ENCODE measurements at regions not wholly inside any gene's neighbourhood (a gene's known extent, or its start where the extent isn't known, plus 50 kb on each side); places are given as distances from the start of the nearest gene placed in this dataset.

GRCh38 chr13:109345433-109345941 is 440.9 kb downstream of the IRS2 start:
- TF ChIP-seq CTCF (IDR thresholded peaks at IDR 0.05; ENCODE audit: borderline replicate concordance, extremely low read depth, low read length, poor library complexity, severe bottlenecking) (no peak), EZH2 (IDR thresholded peaks at IDR 0.05; ENCODE audit: borderline replicate concordance, low read depth, low read length, severe bottlenecking) (no peak)

Data from DND-41 (cell line).